ENCODE measurements at regions not wholly inside any gene's neighbourhood (a gene's known extent, or its start where the extent isn't known, plus 50 kb on each side); places are given as distances from the start of the nearest gene placed in this dataset.
"Not testable (repeated sequence)": the region's sequence is repeated elsewhere in the genome, so short reads cannot be mapped to it uniquely, and the experiment has no call there.

- DNase-seq (ENCODE audit: low read depth in 2 of 2), result no peak
These were observed 135.5 kb downstream of the CEMIP2 start for GRCh38 chr9:71632776-71633175.

- no peak for DNase-seq (ENCODE audit: low read depth in 2 of 2)
These were observed 137.8 kb downstream of the CEMIP2 start for GRCh38 chr9:71630377-71630995.

GRCh38 chr9:71629578-71630215 lies 138.6 kb downstream of the CEMIP2 start:
- DNase-seq (ENCODE audit: low read depth in 2 of 2), result no peak

GRCh38 chr9:71628247-71628646 lies 140.1 kb downstream of the CEMIP2 start:
- no peak for DNase-seq (ENCODE audit: low read depth in 2 of 2)

- no peak for DNase-seq (ENCODE audit: low read depth in 2 of 2)
These were observed 140.8 kb downstream of the CEMIP2 start for GRCh38 chr9:71627537-71627936.

GRCh38 chr9:71626395-71626794 lies 141.9 kb downstream of the CEMIP2 start:
- DNase-seq (ENCODE audit: low read depth in 2 of 2), result no peak

GRCh38 chr9:71624728-71625127 lies 143.6 kb downstream of the CEMIP2 start:
- no peak for DNase-seq (ENCODE audit: low read depth in 2 of 2)

GRCh38 chr9:71620746-71621145 lies 147.6 kb downstream of the CEMIP2 start:
- no peak for DNase-seq (ENCODE audit: low read depth in 2 of 2)

GRCh38 chr9:71620331-71620730 lies 148.0 kb downstream of the CEMIP2 start:
- DNase-seq (ENCODE audit: low read depth in 2 of 2), result no peak

GRCh38 chr9:71619926-71620325 lies 148.4 kb downstream of the CEMIP2 start:
- no peak for DNase-seq (ENCODE audit: low read depth in 2 of 2)

- DNase-seq (ENCODE audit: low read depth in 2 of 2), result no peak
These were observed 153.8 kb downstream of the CEMIP2 start for GRCh38 chr9:71614409-71615010.

GRCh38 chr9:71612889-71613288 lies 155.4 kb downstream of the CEMIP2 start:
- no peak for DNase-seq (ENCODE audit: low read depth in 2 of 2)

GRCh38 chr9:71609448-71609830 lies 158.9 kb downstream of the CEMIP2 start:
- no peak for DNase-seq (ENCODE audit: low read depth in 2 of 2)

GRCh38 chr9:71608825-71609447 lies 159.4 kb downstream of the CEMIP2 start:
- DNase-seq (ENCODE audit: low read depth in 2 of 2), result no peak

GRCh38 chr9:71608021-71608420 lies 160.3 kb downstream of the CEMIP2 start:
- DNase-seq (ENCODE audit: low read depth in 2 of 2), result no peak

GRCh38 chr9:71607461-71607881 lies 160.8 kb downstream of the CEMIP2 start:
- no peak for DNase-seq (ENCODE audit: low read depth in 2 of 2)

GRCh38 chr9:71604197-71605063 lies 163.9 kb downstream of the CEMIP2 start:
- peak; percentile 58 to 73 for DNase-seq (ENCODE audit: low read depth in 2 of 2)

GRCh38 chr9:71602652-71603051 lies 165.7 kb downstream of the CEMIP2 start:
- DNase-seq (ENCODE audit: low read depth in 2 of 2), result no peak

GRCh38 chr9:71595762-71596161 lies 172.6 kb downstream of the CEMIP2 start:
- not testable (repeated sequence) for DNase-seq (ENCODE audit: low read depth in 2 of 2)

GRCh38 chr9:71594541-71594940 lies 173.8 kb downstream of the CEMIP2 start:
- DNase-seq (ENCODE audit: low read depth in 2 of 2), result no peak

- DNase-seq (ENCODE audit: low read depth in 2 of 2), result no peak
These were observed 175.9 kb downstream of the CEMIP2 start for GRCh38 chr9:71592400-71592799.

GRCh38 chr9:71590362-71590761 lies 178.0 kb downstream of the CEMIP2 start:
- DNase-seq (ENCODE audit: low read depth in 2 of 2), result no peak
